HG03064 (cell line): ENCODE measurements at regions not wholly inside any gene's neighbourhood (a gene's known extent, or its start where the extent isn't known, plus 50 kb on each side); places are given as distances from the start of the nearest gene placed in this dataset.
"Not testable (repeated sequence)": the region's sequence is repeated elsewhere in the genome, so short reads cannot be mapped to it uniquely, and the experiment has no call there.

Source experiments
- ATAC-seq: cut with Tn5 transposase; IDR thresholded peaks from one replicate; pipeline ENCODE4 v1.9.1; 2021; ENCODE audit warnings: low read depth; ENCODE audit not compliant: unreplicated experiment

DNA sequence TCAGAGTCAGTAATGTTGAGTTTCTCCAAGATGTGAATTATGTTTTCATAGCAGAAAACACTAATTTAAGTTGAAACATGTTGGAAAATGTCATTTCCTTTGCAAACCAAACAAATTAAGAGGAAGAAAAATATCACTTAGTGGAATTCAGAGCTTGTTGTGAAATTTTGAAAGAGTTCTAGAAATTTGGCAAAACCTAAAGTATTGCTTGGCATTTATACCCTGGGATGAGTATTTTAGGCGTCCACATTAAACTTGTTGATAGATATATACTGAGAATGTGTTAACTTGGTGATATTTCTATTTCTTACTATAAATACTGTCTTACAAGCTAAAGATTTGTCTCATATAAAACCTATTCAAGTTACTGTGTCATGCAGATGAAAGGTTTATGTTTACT is 335.2 kb downstream of the NSUN3 start:
- no peak for ATAC-seq

DNA sequence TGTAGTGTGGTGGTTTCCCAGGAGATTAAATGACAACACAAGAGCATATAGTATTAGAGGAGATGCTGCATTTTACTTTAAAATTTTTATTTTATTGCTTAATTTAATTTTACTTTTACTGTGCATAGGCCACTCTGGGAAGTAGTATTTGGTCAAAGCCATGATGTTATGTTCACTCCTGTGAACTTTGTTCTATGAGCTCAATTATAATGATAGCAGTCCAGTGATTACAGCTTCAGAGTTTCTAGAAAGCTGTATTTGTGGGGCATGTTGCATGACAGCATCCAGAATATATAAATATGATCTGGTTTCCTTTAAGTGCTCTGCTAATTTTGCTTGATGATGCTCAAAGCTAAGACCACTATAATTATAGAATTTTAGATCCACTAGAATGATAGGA is 338.6 kb downstream of the NSUN3 start:
- no peak for ATAC-seq

DNA sequence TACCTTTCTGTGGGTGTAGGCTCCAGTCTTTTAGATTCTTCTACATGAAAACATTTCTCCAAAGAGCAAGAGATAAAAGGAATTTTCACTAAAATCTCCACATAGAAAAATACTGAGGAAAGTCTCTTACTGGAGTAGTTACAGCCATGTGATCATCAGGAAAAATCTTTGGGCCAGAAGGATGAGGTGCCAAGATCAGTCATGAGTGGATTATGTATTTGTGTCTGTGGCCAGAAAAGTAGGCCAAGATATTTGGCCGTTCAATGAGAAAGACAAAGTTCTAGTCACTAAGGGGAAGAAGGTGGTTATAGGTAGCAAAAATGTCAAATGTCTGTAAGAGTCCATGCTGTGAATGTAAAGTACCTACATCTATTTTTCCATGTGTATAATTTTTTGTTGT is 339.3 kb downstream of the NSUN3 start:
- ATAC-seq = no peak

GRCh38 chr3:94405258-94406035 is 342.6 kb downstream of the NSUN3 start:
- ATAC-seq = no peak

DNA sequence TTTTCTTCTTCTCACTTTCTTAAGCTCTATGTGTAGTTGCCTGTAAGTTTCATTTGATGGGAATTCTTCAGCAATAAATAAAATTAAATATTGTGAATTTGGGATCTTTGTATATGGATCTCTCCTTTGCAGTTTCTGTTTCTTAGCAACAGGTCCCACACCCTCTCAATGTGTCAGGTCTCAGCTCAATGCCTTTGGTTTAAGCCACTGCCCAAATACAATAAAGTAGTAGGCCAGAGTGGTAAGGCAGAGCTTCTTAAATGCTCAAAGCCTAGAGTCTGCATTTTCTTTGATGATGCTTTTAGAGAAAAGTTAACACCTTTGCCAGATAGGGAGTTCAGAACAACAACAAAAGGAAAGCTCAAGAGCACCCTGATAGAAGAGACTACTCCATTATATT is 343.7 kb downstream of the NSUN3 start:
- no peak for ATAC-seq

DNA sequence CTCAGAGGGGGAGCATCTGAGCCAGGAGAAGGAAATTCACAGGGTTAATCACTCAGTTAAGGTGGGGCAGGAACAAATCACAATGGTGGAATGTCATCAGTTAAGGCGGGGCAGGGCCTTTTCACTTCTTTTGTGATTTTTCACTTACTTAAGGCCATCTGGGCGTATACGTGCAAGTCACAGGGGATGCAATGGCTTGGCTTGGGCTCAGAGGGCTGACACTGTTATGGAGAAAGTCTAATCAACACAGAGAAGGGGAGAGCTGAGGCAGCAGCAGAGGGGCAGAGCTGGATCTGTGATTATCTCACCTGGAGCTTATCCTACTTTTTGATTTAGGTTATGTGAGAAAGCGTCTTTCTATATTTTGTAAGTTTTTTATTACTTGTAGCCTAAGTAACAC is 350.1 kb downstream of the NSUN3 start:
- not testable (repeated sequence) for ATAC-seq

GRCh38 chr3:94413336-94414108 is 350.7 kb downstream of the NSUN3 start:
- no peak for ATAC-seq

DNA sequence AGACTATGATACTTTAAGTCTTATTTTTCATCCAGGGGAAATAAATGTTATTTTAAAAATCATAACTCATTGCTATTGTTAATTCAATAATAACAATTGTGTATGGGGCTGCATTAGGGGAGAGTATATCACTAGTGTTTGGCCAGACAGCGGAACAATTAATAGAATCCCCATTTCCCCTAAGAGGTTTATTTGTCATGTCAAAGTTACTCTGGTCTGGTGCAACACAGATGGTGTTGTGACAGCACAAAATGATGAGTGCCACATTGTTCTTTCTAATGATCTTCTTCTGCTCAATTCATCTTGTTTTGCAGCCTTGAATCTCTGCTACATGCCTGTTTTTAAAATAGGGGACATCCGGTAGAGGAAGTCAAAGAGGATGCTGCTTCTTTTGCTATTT is 351.6 kb downstream of the NSUN3 start:
- ATAC-seq = no peak

- no peak for ATAC-seq
Observed at GRCh38 chr3:94416768-94417167, 353.9 kb downstream of the NSUN3 start.

GRCh38 chr3:94417963-94418455 is 355.1 kb downstream of the NSUN3 start:
- ATAC-seq = no peak

DNA sequence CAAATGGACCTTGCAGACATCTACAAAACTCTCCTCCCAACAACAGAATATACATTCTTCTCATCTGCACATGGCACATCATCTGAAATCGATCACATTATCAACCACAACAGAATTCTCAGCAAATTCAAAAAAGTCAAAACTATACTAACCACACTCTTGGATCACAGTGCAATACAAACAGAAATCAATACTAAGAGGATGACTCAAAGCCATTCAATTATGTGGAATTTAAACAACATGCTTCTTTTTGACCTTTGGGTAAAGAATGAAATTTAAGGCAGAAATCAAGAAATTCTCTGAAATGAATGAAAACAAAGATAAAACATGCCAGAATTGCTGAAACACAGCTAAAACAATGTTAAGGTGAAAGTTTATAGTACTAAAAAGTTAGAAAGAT is 358.1 kb downstream of the NSUN3 start:
- no peak for ATAC-seq

DNA sequence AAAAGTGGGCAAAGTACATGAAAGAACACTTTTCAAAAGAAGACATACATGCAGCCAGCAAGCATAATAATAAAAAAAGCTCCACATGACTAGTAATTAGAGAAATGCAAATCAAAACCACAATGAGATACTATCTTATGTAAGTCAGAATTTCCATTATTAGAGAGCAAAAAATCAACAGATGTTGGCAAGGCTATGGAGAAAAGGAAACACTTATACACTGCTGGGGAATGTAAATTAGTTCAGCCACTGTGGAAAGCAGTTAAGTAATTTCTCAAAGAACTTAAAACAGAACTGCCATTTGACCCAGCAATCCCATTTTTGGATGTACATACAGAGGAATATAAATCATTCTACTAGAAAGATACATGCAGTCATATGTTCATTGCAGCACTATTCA is 360.7 kb downstream of the NSUN3 start:
- ATAC-seq = no peak

DNA sequence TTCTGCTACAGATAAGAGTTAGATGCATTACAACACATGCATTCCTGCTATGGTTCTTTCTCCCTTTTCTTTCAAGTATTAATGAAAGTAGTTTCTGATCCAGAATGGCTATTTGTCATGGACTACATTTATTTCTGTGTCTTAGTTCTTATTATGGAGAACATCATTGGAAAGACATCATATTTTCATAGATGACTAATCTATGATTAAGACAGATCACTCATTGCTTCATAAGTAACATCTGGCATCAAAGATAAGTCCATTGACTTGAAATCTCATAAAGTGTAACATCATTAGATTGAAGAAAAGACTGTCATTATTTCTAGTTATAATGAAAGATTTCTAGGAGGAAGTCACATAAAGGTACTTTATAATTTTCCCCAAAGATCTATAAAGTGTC is 366.7 kb downstream of the NSUN3 start:
- no peak for ATAC-seq

DNA sequence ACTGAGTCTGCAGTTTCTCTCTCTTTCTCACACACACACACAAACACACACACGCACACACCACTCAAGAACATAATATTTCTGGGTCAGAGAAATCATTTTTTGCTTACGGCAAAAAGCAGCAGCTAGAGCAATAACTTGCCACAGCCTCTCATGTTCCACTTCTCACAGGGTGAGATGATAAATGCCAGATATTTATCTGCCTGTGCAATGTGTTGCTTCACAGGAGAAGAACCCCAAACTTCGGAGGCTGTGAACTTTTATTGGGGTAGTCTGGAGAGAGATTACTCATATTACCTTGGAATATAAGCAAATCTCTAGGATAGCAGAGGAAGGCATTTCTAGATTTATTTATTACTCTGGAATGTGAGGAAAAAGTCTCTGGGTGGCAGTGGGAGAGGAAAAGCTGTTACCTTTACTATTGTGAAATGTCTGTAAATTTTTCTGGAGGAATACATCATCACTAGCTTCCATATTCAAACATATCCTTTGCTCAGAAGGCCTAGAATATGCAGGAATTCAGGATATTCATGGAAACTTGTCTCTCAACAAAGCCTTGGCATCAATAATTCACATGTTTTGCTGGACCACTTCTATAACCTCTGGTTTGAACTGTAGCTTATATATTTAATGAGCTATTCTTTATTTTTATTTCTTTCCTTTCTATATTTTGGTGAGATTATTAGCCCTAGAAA is 369.2 kb downstream of the NSUN3 start:
- no peak for ATAC-seq

DNA sequence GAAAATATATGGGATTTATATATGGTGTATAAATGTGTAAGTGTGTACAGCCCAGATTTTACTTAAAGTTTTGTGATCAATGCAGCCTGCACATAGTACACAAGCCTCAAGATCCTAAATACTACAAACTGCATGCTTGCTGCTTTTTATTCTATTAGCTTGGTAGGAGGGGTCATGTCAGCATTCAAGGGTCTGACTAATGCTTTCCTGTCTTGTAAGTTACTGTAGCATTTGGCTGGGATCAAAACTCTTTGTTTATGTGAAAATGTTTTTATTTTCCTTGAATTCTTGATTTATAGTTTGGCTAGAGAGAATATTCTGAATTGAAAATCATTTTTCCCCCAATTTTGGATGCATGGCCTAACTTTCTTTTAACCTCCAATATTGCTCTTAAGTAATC is 370.9 kb downstream of the NSUN3 start:
- no peak for ATAC-seq

DNA sequence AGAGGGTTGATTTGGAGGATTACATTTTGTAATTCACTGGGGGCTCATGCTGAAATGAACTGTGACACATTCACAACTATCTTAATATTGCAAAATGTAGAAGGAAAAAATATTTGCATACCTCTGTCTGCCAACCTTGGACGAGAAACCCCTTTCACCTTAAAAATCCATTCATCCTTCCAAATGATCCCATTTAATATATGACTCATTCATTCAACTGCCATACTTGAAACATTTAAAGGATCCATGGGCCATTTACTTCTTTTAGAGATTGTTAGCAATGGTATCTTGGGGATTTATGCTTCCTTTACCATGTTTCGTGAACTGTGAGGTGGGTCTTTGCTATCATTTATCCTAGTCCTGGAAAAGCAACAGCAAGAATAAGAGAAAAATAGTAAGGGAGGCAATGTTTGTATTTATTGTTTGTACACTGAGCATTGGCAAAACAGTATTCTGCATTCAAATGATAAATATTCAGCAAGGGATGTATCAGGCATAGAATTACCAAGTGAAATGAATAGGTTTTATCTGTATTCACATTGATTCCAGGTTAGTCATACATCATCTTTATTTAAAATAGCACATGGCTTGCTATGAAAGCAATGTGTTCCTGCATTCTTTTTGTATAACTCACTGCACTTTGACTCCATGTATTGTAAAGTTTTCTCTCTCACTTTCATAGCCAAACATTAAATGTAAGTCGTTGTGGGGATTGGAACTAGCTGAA is 378.1 kb downstream of the NSUN3 start:
- no peak for ATAC-seq

GRCh38 chr3:94441494-94441847 is 378.6 kb downstream of the NSUN3 start:
- no peak for ATAC-seq

DNA sequence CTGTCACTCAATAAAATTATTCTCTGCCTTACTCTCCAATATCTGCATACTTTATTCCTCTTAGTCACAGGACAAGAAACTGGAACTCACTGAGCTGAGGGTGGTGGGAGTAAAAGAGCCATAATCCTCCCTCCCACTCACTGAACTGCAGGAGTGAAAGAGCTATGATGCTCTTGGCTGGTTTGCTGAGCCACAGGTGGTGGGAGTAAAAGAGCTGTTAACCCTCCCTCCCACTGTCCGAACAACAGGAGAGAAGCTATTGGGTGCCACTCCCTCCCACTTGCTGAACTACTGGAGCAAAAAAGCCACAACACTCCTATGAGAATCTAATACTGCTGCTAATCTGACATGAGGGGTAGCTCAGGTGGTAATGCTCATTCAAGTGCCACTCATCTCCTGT is 391.0 kb downstream of the NSUN3 start:
- ATAC-seq = no peak

GRCh38 chr3:94459167-94459566 is 396.3 kb downstream of the NSUN3 start:
- no peak for ATAC-seq

DNA sequence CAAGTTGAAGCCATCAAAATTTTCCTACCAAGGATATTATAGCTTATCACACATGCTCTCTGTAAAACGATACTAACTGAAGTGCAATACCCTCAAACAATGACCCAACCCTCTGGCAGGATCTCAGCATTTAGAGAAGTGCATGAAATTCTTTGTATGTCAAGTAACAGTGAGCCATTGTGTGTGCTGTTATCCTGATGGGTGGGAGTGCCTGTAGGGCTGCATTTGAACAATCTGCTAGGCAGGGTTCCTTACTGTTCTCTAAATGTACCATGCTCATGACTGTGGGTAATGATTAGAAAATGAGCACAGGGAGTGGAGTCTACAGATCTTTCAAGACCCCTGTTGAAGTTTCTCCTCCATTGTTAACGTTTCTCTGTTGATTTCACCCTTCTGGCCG is 398.1 kb downstream of the NSUN3 start:
- no peak for ATAC-seq

DNA sequence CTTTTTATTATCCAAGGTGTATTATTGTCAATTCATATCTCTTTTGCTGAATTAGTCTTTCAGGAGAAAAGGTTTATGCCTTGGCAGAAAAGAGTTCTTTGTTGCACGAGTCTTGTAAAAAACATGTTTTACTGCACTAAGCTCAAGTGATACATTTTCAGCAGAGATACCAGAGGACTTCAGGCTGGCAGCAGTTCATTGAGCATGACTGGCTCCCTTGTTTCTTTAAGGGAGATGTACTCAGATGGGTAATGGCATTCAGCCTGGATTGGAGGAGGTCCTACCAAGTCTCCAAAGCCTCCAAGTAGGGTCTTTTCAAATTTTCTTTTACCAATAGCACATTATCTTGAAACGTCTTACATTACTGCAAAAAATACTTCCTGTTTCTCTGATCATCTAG is 400.1 kb downstream of the NSUN3 start:
- no peak for ATAC-seq
